Inflammatory macrophage (primary cell): ENCODE measurements at regions not wholly inside any gene's neighbourhood (a gene's known extent, or its start where the extent isn't known, plus 50 kb on each side); places are given as distances from the start of the nearest gene placed in this dataset.

Experiments
- DNase-seq, 2 donors: peaks; one replicate each; pipeline ENCODE4 v3.0.0-alpha.2; 2020 to 2022

- DNase-seq, result no peak
Observed at GRCh38 chr4:28879900-28880299, 1840.3 kb upstream of the PCDH7 start.

- DNase-seq, result no peak
Observed at GRCh38 chr4:28883211-28883610, 1837.0 kb upstream of the PCDH7 start.

- no peak for DNase-seq
Observed at GRCh38 chr4:28886934-28887333, 1833.2 kb upstream of the PCDH7 start.

GRCh38 chr4:28890949-28891775 lies 1829.0 kb upstream of the PCDH7 start:
- no peak for DNase-seq

- DNase-seq, result no peak
Observed at GRCh38 chr4:28913466-28913865, 1806.7 kb upstream of the PCDH7 start.

- no peak for DNase-seq
Observed at GRCh38 chr4:28916585-28916984, 1803.6 kb upstream of the PCDH7 start.

GRCh38 chr4:28918871-28919270 lies 1801.3 kb upstream of the PCDH7 start:
- no peak for DNase-seq

- DNase-seq, result no peak
Observed at GRCh38 chr4:28921886-28922285, 1798.3 kb upstream of the PCDH7 start.

GRCh38 chr4:28926156-28926555 lies 1794.0 kb upstream of the PCDH7 start:
- DNase-seq, result no peak

GRCh38 chr4:28942631-28943030 lies 1777.5 kb upstream of the PCDH7 start:
- DNase-seq, result no peak

GRCh38 chr4:28947374-28947773 lies 1772.8 kb upstream of the PCDH7 start:
- no peak for DNase-seq

- no peak for DNase-seq
Observed at GRCh38 chr4:28948501-28948900, 1771.7 kb upstream of the PCDH7 start.

- no peak for DNase-seq
Observed at GRCh38 chr4:28966982-28967381, 1753.2 kb upstream of the PCDH7 start.

- DNase-seq, result no peak
Observed at GRCh38 chr4:28973587-28974350, 1746.4 kb upstream of the PCDH7 start.

GRCh38 chr4:28976369-28976768 lies 1743.8 kb upstream of the PCDH7 start:
- DNase-seq, result no peak

GRCh38 chr4:29002151-29002550 lies 1718.0 kb upstream of the PCDH7 start:
- DNase-seq, result no peak

- DNase-seq, result no peak
Observed at GRCh38 chr4:29005838-29006237, 1714.3 kb upstream of the PCDH7 start.

GRCh38 chr4:29009908-29010307 lies 1710.3 kb upstream of the PCDH7 start:
- DNase-seq, result no peak

GRCh38 chr4:29013341-29013740 lies 1706.8 kb upstream of the PCDH7 start:
- DNase-seq, result no peak

- DNase-seq, result no peak
Observed at GRCh38 chr4:29014555-29014954, 1705.6 kb upstream of the PCDH7 start.

GRCh38 chr4:29033703-29034102 lies 1686.5 kb upstream of the PCDH7 start:
- DNase-seq, result no peak

- no peak for DNase-seq
Observed at GRCh38 chr4:29037501-29037900, 1682.7 kb upstream of the PCDH7 start.

GRCh38 chr4:29043411-29043810 lies 1676.8 kb upstream of the PCDH7 start:
- DNase-seq, result no peak

- no peak for DNase-seq
Observed at GRCh38 chr4:29046186-29046585, 1674.0 kb upstream of the PCDH7 start.
